HCT116 (cell line): ENCODE measurements at regions not wholly inside any gene's neighbourhood (a gene's known extent, or its start where the extent isn't known, plus 50 kb on each side); places are given as distances from the start of the nearest gene placed in this dataset.

ENCODE experiments used
- ATAC-seq: fragments of 200-7000 bp; cut with Tn5 transposase; 2 replicates; pipeline ENCODE4 v1.9.1; 2020; ENCODE audit warnings: mild to moderate bottlenecking, moderate library complexity
- BruUV-seq: library from RNA; stranded (reverse); fragments of 400-500 nt; replicated peaks from 2 replicates; lab custom pipeline; 2021; lab: Mats Ljungman, UMichigan
- CTCF ChIA-PET: fragments of 300-600 bp; sonication (Branson Sonifier 250); formaldehyde crosslinking; loops from one replicate; lab custom pipeline; 2021; ENCODE audit warnings: antibody characterized with exemption; lab: Charles Lee
- POLR2A ChIA-PET: fragments of 300-600, 350-600 bp; sonication (Branson Sonifier 250); formaldehyde crosslinking; loops from one replicate; lab custom pipeline; 2021; ENCODE audit warnings: antibody characterized with exemption; lab: Charles Lee
- RAD21 ChIA-PET, 2 experiments: fragments of 300-600 bp; sonication (Branson Sonifier 250); formaldehyde crosslinking; loops; one replicate each; lab custom pipeline; 2023; ENCODE audit warnings: low total read pairs in 2 of 2; ENCODE audit not compliant: uncharacterized antibody in 2 of 2, unreplicated experiment in 2 of 2, low non-redundant PET in 1 of 2; lab: Charles Lee
- DNase-seq: peaks from one replicate; pipeline ENCODE4 v3.0.0-alpha.2; 2010; ENCODE audit warnings: low read depth, low spot score
- H2AFZ ChIP-seq: fragments of 200-600 bp; shearing (Covaris generic), sonication (generic); 2 replicates; pipeline ENCODE4 v1.6.1; 2017; ENCODE audit warnings: low read depth, mixed run types, mixed read lengths, antibody characterized with exemption, low read length; ENCODE audit not compliant: poor library complexity, severe bottlenecking
- H3K27ac ChIP-seq: 2 replicates; pipeline ENCODE4 v1.5.1; 2012; ENCODE audit warnings: low read depth, low read length
- H3K27me3 ChIP-seq: fragments of 200-600 bp; sonication (generic); 2 replicates; pipeline ENCODE4 v1.6.1; 2016; ENCODE audit warnings: mixed run types, low read length, mixed read lengths; ENCODE audit not compliant: insufficient read depth
- H3K36me3 ChIP-seq, 2 experiments: fragments of 200-500 bp in 1 of 2; fragments of 200-600 bp in 1 of 2; sonication (Bioruptor generic) in 1 of 2; sonication (generic) in 1 of 2; 2 replicates each; pipeline versions ENCODE4 v1.5.1 to v1.6.1; 2014 to 2016; ENCODE audit warnings: low read length in 2 of 2, inconsistent platforms in 1 of 2, mixed read lengths in 1 of 2, mixed run types in 1 of 2; ENCODE audit not compliant: insufficient read depth in 2 of 2, control insufficient read depth in 1 of 2
- H3K4me1 ChIP-seq, 2 experiments: fragments of 200-600 bp in 1 of 2; sonication (generic) in 1 of 2; 2 replicates each; pipeline versions ENCODE4 v1.5.1 to v1.6.1; 2012 to 2017; ENCODE audit warnings: low read length in 2 of 2, inconsistent platforms in 1 of 2, mild to moderate bottlenecking in 1 of 2, mixed read lengths in 1 of 2, mixed run types in 1 of 2, moderate library complexity in 1 of 2; ENCODE audit not compliant: insufficient read depth in 2 of 2, control insufficient read depth in 1 of 2
- H3K4me2 ChIP-seq: fragments of 200-600 bp; sonication (generic); 2 replicates; pipeline ENCODE4 v1.6.1; 2017; ENCODE audit warnings: mixed run types, low read length, mixed read lengths
- H3K4me3 ChIP-seq, 2 experiments: fragments of 200-600 bp in 1 of 2; sonication (generic) in 1 of 2; replicated peaks in 1 of 2; 2 replicates each; pipeline ENCODE4 v1.5.1; 2011 to 2016; ENCODE audit warnings: low read length in 2 of 2, control low read depth in 1 of 2, low read depth in 1 of 2, mild to moderate bottlenecking in 1 of 2, mixed read lengths in 1 of 2, mixed run types in 1 of 2
- H3K79me2 ChIP-seq: fragments of 200-600 bp; sonication (generic); 2 replicates; pipeline ENCODE4 v1.6.1; 2017; ENCODE audit warnings: mild to moderate bottlenecking, mixed run types, low read length, moderate library complexity, mixed read lengths; ENCODE audit not compliant: insufficient read depth
- H3K9ac ChIP-seq: fragments of 200-600 bp; sonication (generic); 2 replicates; pipeline ENCODE4 v1.6.1; 2016; ENCODE audit warnings: low read length, mixed read lengths
- H3K9me2 ChIP-seq: fragments of 200-600 bp; sonication (generic), shearing (Covaris generic); 2 replicates; pipeline ENCODE4 v1.6.1; 2017; ENCODE audit warnings: mixed run types, mild to moderate bottlenecking, moderate library complexity; ENCODE audit not compliant: insufficient read depth
- H3K9me3 ChIP-seq, 2 experiments: fragments of 200-500 bp in 1 of 2; fragments of 200-600 bp in 1 of 2; sonication (Bioruptor generic) in 1 of 2; sonication (generic) in 1 of 2; 2 replicates each; pipeline ENCODE4 v1.6.1; 2014 to 2017; ENCODE audit warnings: low read length in 2 of 2, mixed read lengths in 2 of 2, inconsistent platforms in 1 of 2, low read depth in 1 of 2, mild to moderate bottlenecking in 1 of 2, mixed run types in 1 of 2, moderate library complexity in 1 of 2; ENCODE audit not compliant: control insufficient read depth in 1 of 2, insufficient read depth in 1 of 2
- H4K20me1 ChIP-seq: fragments of 200-600 bp; sonication (generic), shearing (Covaris generic); 2 replicates; pipeline ENCODE4 v1.6.1; 2017; ENCODE audit warnings: mixed run types, mild to moderate bottlenecking, moderate library complexity; ENCODE audit not compliant: insufficient read depth
- CBX3 ChIP-seq: IDR thresholded peaks from 2 replicates; pipeline ENCODE4 v1.6.1; 2012; ENCODE audit warnings: low read depth
- CEBPB ChIP-seq: IDR thresholded peaks from 2 replicates; pipeline ENCODE4 v1.6.1; 2012; ENCODE audit warnings: low read depth
- EGR1 ChIP-seq: IDR thresholded peaks from 2 replicates; pipeline ENCODE4 v1.6.1; 2012; ENCODE audit warnings: low read depth
- ELF1 ChIP-seq: IDR thresholded peaks from 2 replicates; pipeline ENCODE4 v1.6.1; 2012; ENCODE audit warnings: low read depth, borderline replicate concordance
- EZH2 ChIP-seq: fragments of 200-600 bp; sonication (generic); IDR thresholded peaks from 2 replicates; pipeline ENCODE4 v1.6.1; 2017; ENCODE audit warnings: antibody characterized with exemption, mixed run types
- FOSL1 ChIP-seq: IDR thresholded peaks from 2 replicates; pipeline ENCODE4 v1.6.1; 2012; ENCODE audit warnings: low read depth
- JUND ChIP-seq: IDR thresholded peaks from 2 replicates; pipeline ENCODE4 v1.6.1; 2012
- POLR2A ChIP-seq: IDR thresholded peaks from 2 replicates; pipeline ENCODE4 v1.7.0; 2011; ENCODE audit warnings: borderline replicate concordance; ENCODE audit not compliant: insufficient read depth, insufficient read length; ENCODE audit errors: extremely low read depth
- RAD21 ChIP-seq: IDR thresholded peaks from 2 replicates; pipeline ENCODE4 v1.6.1; 2012; ENCODE audit warnings: low read depth, mild to moderate bottlenecking
- SIN3A ChIP-seq: IDR thresholded peaks from 2 replicates; pipeline ENCODE4 v1.6.1; 2012; ENCODE audit warnings: low read depth
- SRF ChIP-seq: IDR thresholded peaks from 2 replicates; pipeline ENCODE4 v1.6.1; 2012; ENCODE audit warnings: low read depth
- TCF7L2 ChIP-seq: IDR thresholded peaks from 2 replicates; pipeline ENCODE4 v1.7.0; 2011; ENCODE audit warnings: borderline replicate concordance, inconsistent platforms; ENCODE audit not compliant: insufficient read depth, insufficient read length; ENCODE audit errors: extremely low read depth
- YY1 ChIP-seq: IDR thresholded peaks from 2 replicates; pipeline ENCODE4 v1.6.1; 2011; ENCODE audit warnings: low read length, low read depth, moderate library complexity, mild to moderate bottlenecking; ENCODE audit not compliant: insufficient replicate concordance; ENCODE audit errors: extremely low read depth
- ZNF274 ChIP-seq: fragments of 200-500 bp; sonication (Bioruptor generic); IDR thresholded peaks from 2 replicates; pipeline ENCODE4 v1.6.1; 2014; ENCODE audit warnings: mild to moderate bottlenecking, low read depth, low read length, inconsistent platforms
- intact Hi-C: fragments of 100-400 bp; cut with micrococcal nuclease; formaldehyde crosslinking; loops from 2 replicates; pipeline ENCODE4 v1.10.0; 2022
- TF ChIP-seq, protein P1 (sequence below): IDR thresholded peaks from 2 replicates; pipeline ENCODE4 v1.6.1; 2012
- TF ChIP-seq, protein P2 (sequence below): IDR thresholded peaks from 2 replicates; pipeline ENCODE4 v1.6.1; 2012; ENCODE audit warnings: low read depth
- TF ChIP-seq, protein P3 (sequence below): IDR thresholded peaks from 2 replicates; pipeline ENCODE4 v1.6.1; 2012

DNA sequence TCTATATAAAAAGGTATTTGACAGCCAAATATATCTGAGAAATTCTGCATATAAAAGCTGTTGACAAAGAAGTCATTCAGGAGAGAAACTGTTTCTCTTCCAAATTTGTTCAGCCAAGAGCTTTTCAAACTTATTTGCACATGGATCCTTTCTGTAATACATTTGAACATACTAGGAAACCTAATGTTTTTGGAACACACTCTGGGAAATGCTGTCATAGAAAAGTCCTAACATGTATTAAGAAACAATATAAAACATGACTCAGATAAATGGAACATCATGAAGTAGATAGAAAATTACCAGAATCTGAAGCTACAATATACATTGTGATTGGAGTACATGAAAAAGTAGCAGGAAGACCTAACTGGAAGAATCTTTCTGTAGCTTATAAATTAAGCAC, 781.5 kb upstream of the EPHA5 start:
- Histone ChIP-seq H2AFZ (no peak overlapping the region), H3K9me2 (no peaks in the 10 kb centered on the region), H3K4me3 (no peak overlapping the region), H3K9me3 (peaks cover 3 to 33% of the 10 kb centered on the region in 2 experiments; a peak in 3 of 4 replicates), H3K79me2 (no peaks in the 10 kb centered on the region), H3K27ac (no peak overlapping the region), H3K27me3 (no peaks in the 10 kb centered on the region), H3K4me1 (no peaks in the 10 kb centered on the region), H3K4me2 (no peak overlapping the region), H4K20me1 (no peaks in the 10 kb centered on the region), H3K36me3 (no peaks in the 10 kb centered on the region), H3K9ac (no peak overlapping the region)
- RAD21 ChIA-PET = no interaction called here
- no TSS peak for BruUV-seq
- DNase-seq (no peak), ATAC-seq (no peak)
- POLR2A ChIA-PET = no interaction called here
- CTCF ChIA-PET = no interaction called here
- intact Hi-C loops = no loop called here
- TF ChIP-seq JUND (no peak), CBX3 (no peak), POLR2A (no peak), FOSL1 (no peak), EGR1 (no peak), SIN3A (no peak), YY1 (no peak), RAD21 (no peak), CEBPB (no peak), TCF7L2 (no peak), EZH2 (no peak), ELF1 (no peak), ZNF274 (no peak), SRF (no peak)
- TF ChIP-seq, protein P1, sequence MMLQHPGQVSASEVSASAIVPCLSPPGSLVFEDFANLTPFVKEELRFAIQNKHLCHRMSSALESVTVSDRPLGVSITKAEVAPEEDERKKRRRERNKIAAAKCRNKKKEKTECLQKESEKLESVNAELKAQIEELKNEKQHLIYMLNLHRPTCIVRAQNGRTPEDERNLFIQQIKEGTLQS = no peak
- TF ChIP-seq, protein P2, sequence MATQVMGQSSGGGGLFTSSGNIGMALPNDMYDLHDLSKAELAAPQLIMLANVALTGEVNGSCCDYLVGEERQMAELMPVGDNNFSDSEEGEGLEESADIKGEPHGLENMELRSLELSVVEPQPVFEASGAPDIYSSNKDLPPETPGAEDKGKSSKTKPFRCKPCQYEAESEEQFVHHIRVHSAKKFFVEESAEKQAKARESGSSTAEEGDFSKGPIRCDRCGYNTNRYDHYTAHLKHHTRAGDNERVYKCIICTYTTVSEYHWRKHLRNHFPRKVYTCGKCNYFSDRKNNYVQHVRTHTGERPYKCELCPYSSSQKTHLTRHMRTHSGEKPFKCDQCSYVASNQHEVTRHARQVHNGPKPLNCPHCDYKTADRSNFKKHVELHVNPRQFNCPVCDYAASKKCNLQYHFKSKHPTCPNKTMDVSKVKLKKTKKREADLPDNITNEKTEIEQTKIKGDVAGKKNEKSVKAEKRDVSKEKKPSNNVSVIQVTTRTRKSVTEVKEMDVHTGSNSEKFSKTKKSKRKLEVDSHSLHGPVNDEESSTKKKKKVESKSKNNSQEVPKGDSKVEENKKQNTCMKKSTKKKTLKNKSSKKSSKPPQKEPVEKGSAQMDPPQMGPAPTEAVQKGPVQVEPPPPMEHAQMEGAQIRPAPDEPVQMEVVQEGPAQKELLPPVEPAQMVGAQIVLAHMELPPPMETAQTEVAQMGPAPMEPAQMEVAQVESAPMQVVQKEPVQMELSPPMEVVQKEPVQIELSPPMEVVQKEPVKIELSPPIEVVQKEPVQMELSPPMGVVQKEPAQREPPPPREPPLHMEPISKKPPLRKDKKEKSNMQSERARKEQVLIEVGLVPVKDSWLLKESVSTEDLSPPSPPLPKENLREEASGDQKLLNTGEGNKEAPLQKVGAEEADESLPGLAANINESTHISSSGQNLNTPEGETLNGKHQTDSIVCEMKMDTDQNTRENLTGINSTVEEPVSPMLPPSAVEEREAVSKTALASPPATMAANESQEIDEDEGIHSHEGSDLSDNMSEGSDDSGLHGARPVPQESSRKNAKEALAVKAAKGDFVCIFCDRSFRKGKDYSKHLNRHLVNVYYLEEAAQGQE = no peak
- TF ChIP-seq, protein P3, sequence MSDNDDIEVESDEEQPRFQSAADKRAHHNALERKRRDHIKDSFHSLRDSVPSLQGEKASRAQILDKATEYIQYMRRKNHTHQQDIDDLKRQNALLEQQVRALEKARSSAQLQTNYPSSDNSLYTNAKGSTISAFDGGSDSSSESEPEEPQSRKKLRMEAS = no peak
